SK-N-SH treated with all-trans-retinoic acid at 6 μM for 48 hours (cell line): ENCODE measurements at regions not wholly inside any gene's neighbourhood (a gene's known extent, or its start where the extent isn't known, plus 50 kb on each side); places are given as distances from the start of the nearest gene placed in this dataset.

Experiments
- BACH2 ChIP-seq: fragments of 250-450 bp; sonication (Bioruptor Pico); IDR thresholded peaks from 2 replicates; pipeline ENCODE4 v1.9.0; 2021; ENCODE audit warnings: mild to moderate bottlenecking, borderline replicate concordance
- CSRNP3 ChIP-seq: fragments of 250-450 bp; sonication (Bioruptor Pico); IDR thresholded peaks from 2 replicates; pipeline ENCODE4 v1.5.1; 2021; ENCODE audit warnings: mild to moderate bottlenecking, moderate library complexity
- ESRRG ChIP-seq: fragments of 250-450 bp; sonication (Bioruptor Pico); IDR thresholded peaks from 2 replicates; pipeline ENCODE4 v1.6.1; 2021; ENCODE audit warnings: mild to moderate bottlenecking
- POU6F1 ChIP-seq: fragments of 250-450 bp; sonication (Bioruptor Pico); IDR thresholded peaks from 2 replicates; pipeline ENCODE4 v1.8.0; 2021; ENCODE audit warnings: low read depth, mild to moderate bottlenecking, moderate library complexity, borderline replicate concordance
- PPARA ChIP-seq: fragments of 250-450 bp; sonication (Bioruptor Pico); IDR thresholded peaks from 2 replicates; pipeline ENCODE4 v1.5.0; 2020; ENCODE audit warnings: mild to moderate bottlenecking, borderline replicate concordance
- SNAI2 ChIP-seq: fragments of 250-450 bp; sonication (Bioruptor Pico); IDR thresholded peaks from 2 replicates; pipeline ENCODE4 v1.5.0; 2020; ENCODE audit warnings: mild to moderate bottlenecking, moderate library complexity
- TSHZ2 ChIP-seq: fragments of 250-450 bp; sonication (Bioruptor Pico); IDR thresholded peaks from 2 replicates; pipeline ENCODE4 v1.5.0; 2020; ENCODE audit warnings: mild to moderate bottlenecking, moderate library complexity
- ZFP30 ChIP-seq: fragments of 450-650 bp; formaldehyde crosslinking; IDR thresholded peaks from 2 replicates; pipeline ENCODE4 v1.5.0; 2022; ENCODE audit warnings: mild to moderate bottlenecking, moderate library complexity

GRCh38 chr14:34107441-34107840 lies 156.6 kb upstream of the EGLN3 start:
- no peak for TF ChIP-seq BACH2 (CRISPR knock-in tag)
- no peak for TF ChIP-seq ZFP30 (CRISPR knock-in tag)
- TF ChIP-seq CSRNP3 (CRISPR knock-in tag) = no peak
- TF ChIP-seq TSHZ2 (CRISPR knock-in tag) = no peak
- no peak for TF ChIP-seq SNAI2 (CRISPR knock-in tag)
- no peak for TF ChIP-seq POU6F1
- TF ChIP-seq PPARA (CRISPR knock-in tag) = no peak
- TF ChIP-seq ESRRG (CRISPR knock-in tag) = no peak
